CD4-positive, alpha-beta T cell (primary cell): ENCODE measurements at regions not wholly inside any gene's neighbourhood (a gene's known extent, or its start where the extent isn't known, plus 50 kb on each side); places are given as distances from the start of the nearest gene placed in this dataset.

Experiments used
- ATAC-seq: fragments of 200-7000 bp; cut with Tn5 transposase; one replicate; pipeline ENCODE4 v1.10.0; 2022; ENCODE audit warnings: mild to moderate bottlenecking; ENCODE audit not compliant: poor library complexity
- CTCF ChIA-PET: fragments of 350-600 bp; sonication (Branson Sonifier 250); formaldehyde crosslinking; loops from one replicate; lab custom pipeline; 2021; ENCODE audit warnings: antibody characterized with exemption, inconsistent platforms; lab: Charles Lee
- POLR2A ChIA-PET: fragments of 350-600 bp; sonication (Branson Sonifier 250); formaldehyde crosslinking; loops from one replicate; lab custom pipeline; 2021; ENCODE audit warnings: antibody characterized with exemption, inconsistent platforms; lab: Charles Lee
- DNase-seq, 14 experiments: peaks; one replicate each; pipeline ENCODE4 v3.0.0-alpha.2; 2013 to 2020; ENCODE audit warnings: mixed read lengths in 2 of 14
- H3K27ac ChIP-seq, 2 donors: one replicate each; pipeline versions ENCODE4 v1.5.1 to v1.7.0; 2013; ENCODE audit warnings: low read length in 2 of 2, low read depth in 1 of 2, mild to moderate bottlenecking in 1 of 2
- H3K27me3 ChIP-seq, 2 experiments: 1 replicate in 1 of 2; 2 replicates in 1 of 2; pipeline versions ENCODE4 v1.6.1 to v1.7.0; 2013; ENCODE audit warnings: low read length in 2 of 2, control low read depth in 1 of 2, mild to moderate bottlenecking in 1 of 2, moderate library complexity in 1 of 2; ENCODE audit not compliant: insufficient read depth in 2 of 2, control insufficient read depth in 1 of 2
- H3K36me3 ChIP-seq: one replicate; pipeline ENCODE4 v1.6.1; 2013; ENCODE audit warnings: low read length, control low read depth; ENCODE audit not compliant: insufficient read depth
- H3K4me1 ChIP-seq: one replicate; pipeline ENCODE4 v1.6.1; 2013; ENCODE audit warnings: low read length, control low read depth; ENCODE audit not compliant: insufficient read depth
- H3K4me3 ChIP-seq: one replicate; pipeline ENCODE4 v1.5.1; 2013; ENCODE audit warnings: mild to moderate bottlenecking, low read length, moderate library complexity
- H3K9me3 ChIP-seq, 2 experiments: 1 replicate in 1 of 2; 2 replicates in 1 of 2; pipeline versions ENCODE4 v1.6.1 to v1.7.0; 2013; ENCODE audit warnings: low read length in 2 of 2, mild to moderate bottlenecking in 2 of 2, control low read depth in 1 of 2, moderate library complexity in 1 of 2; ENCODE audit not compliant: control insufficient read depth in 1 of 2, insufficient read depth in 1 of 2
- H3K27ac Mint-ChIP-seq: one replicate; pipeline ENCODE4 v1.8.0; 2020; ENCODE audit warnings: mixed read lengths
- H3K27me3 Mint-ChIP-seq: one replicate; pipeline ENCODE4 v1.8.0; 2021; ENCODE audit warnings: mixed read lengths
- H3K36me3 Mint-ChIP-seq: one replicate; pipeline ENCODE4 v1.8.0; 2021; ENCODE audit warnings: low read depth, mixed read lengths
- H3K4me1 Mint-ChIP-seq: one replicate; pipeline ENCODE4 v1.8.0; 2021; ENCODE audit warnings: low read depth, mixed read lengths
- H3K4me3 Mint-ChIP-seq: one replicate; pipeline ENCODE4 v1.8.0; 2020; ENCODE audit warnings: mild to moderate bottlenecking, mixed read lengths
- H3K9me3 Mint-ChIP-seq: one replicate; pipeline ENCODE4 v1.8.0; 2020; ENCODE audit warnings: mixed read lengths
- intact Hi-C, 2 experiments: fragments of 100-400 bp; cut with DNase I in 1 of 2; cut with micrococcal nuclease in 1 of 2; formaldehyde crosslinking; loops; one replicate each; pipeline versions ENCODE4 v1.15.1 to v1.9.0; 2023 to 2025; cut with DNase I, micrococcal nuclease
- TF ChIP-seq, protein P1 (sequence below): fragments of 200-600 bp; IDR thresholded peaks from one replicate; pipeline ENCODE4 v1.8.0; 2022; ENCODE audit warnings: antibody characterized with exemption, mild to moderate bottlenecking

DNA sequence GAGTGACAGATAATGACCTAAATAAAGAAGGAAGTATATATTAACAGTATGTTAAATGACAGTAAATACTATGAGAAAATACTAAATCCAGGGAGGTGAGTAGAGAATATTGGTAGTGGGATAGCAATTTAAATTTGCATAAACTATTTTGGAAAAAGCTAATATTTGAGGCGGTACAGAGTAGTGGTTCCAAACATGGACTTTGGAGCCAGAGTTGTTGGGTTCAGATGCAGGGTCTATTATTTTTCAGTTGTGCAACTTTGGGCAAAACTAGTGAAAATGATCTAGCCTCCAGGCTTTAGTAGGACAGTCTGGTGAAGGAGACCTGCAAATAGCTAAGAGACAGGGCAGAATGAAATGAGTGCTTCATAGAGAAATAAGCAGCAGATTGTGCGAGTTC is 84.8 kb upstream of the SOX3 start:
- Mint-ChIP-seq H3K9me3 (no peaks in the 10 kb centered on the region), H3K4me3 (no peak overlapping the region), H3K36me3 (no peaks in the 10 kb centered on the region), H3K27me3 (no peaks in the 10 kb centered on the region), H3K4me1 (no peaks in the 10 kb centered on the region), H3K27ac (no peak overlapping the region)
- Histone ChIP-seq H3K4me3 (no peak overlapping the region), H3K9me3 (no peaks in the 10 kb centered on the region), H3K27me3 (no peaks in the 10 kb centered on the region), H3K36me3 (no peaks in the 10 kb centered on the region), H3K27ac (no peak overlapping the region), H3K4me1 (no peaks in the 10 kb centered on the region)
- intact Hi-C loops = no loop called here
- ChIA-PET CTCF (no interaction called here), POLR2A (no interaction called here)
- TF ChIP-seq, protein P1, sequence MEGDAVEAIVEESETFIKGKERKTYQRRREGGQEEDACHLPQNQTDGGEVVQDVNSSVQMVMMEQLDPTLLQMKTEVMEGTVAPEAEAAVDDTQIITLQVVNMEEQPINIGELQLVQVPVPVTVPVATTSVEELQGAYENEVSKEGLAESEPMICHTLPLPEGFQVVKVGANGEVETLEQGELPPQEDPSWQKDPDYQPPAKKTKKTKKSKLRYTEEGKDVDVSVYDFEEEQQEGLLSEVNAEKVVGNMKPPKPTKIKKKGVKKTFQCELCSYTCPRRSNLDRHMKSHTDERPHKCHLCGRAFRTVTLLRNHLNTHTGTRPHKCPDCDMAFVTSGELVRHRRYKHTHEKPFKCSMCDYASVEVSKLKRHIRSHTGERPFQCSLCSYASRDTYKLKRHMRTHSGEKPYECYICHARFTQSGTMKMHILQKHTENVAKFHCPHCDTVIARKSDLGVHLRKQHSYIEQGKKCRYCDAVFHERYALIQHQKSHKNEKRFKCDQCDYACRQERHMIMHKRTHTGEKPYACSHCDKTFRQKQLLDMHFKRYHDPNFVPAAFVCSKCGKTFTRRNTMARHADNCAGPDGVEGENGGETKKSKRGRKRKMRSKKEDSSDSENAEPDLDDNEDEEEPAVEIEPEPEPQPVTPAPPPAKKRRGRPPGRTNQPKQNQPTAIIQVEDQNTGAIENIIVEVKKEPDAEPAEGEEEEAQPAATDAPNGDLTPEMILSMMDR = no peak
- no peak for DNase-seq
- no peak for ATAC-seq

DNA sequence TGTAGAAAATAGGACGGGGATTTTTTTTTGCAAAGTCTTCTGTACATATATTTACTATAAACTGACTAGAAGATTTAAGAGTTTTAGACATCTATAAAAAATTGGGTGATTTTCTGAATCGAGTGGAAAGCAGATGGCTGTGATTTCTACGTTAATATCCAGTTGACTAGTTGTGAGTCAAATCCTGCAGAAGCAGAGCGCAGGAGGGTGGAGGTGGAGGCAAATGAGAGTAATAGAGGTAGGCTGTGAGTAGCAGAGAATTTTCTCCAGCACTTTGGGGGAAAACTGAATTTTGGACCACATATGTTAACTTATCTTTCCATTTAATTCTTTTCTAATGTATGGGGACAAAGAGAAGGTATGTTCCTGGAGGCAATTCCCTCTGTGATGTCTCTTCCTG is 82.1 kb upstream of the SOX3 start:
- no peak overlapping the region for H3K27ac ChIP-seq
- POLR2A ChIA-PET = no interaction called here
- intact Hi-C loops = no loop called here
- CTCF ChIA-PET = no interaction called here
- no peaks in the 10 kb centered on the region for H3K9me3 Mint-ChIP-seq
- H3K27ac Mint-ChIP-seq = no peak overlapping the region
- no peaks in the 10 kb centered on the region for H3K36me3 ChIP-seq
- H3K4me3 Mint-ChIP-seq = no peak overlapping the region
- TF ChIP-seq, protein P1 = no peak
- H3K4me1 ChIP-seq = no peaks in the 10 kb centered on the region
- DNase-seq = no peak
- ATAC-seq = no peak
- no peaks in the 10 kb centered on the region for H3K27me3 Mint-ChIP-seq
- H3K36me3 Mint-ChIP-seq = no peaks in the 10 kb centered on the region
- no peaks in the 10 kb centered on the region for H3K4me1 Mint-ChIP-seq
- no peaks in the 10 kb centered on the region for H3K9me3 ChIP-seq
- no peak overlapping the region for H3K4me3 ChIP-seq
- H3K27me3 ChIP-seq = no peaks in the 10 kb centered on the region

DNA sequence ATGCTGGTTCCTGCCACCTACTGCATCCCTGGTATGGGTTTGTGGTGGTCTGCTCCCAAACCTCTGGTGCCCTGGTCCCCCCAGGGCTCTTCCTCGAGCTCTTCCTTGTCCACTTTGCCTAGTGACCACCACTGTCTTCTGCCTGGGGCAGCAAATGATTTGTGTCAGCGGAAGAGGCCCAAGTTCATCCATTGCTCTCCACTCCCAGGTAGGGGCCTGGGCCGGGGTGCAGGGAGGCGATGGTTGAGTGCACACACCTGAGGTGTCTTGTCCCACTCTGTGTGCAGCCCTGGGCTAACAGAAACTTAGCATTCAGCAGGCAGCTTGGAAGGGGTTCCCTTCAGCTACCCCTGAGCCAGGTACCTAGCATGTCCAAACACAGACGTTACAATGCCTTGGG is 75.6 kb upstream of the SOX3 start:
- no peak for DNase-seq
- Histone ChIP-seq H3K27me3 (no peaks in the 10 kb centered on the region), H3K27ac (no peak overlapping the region), H3K9me3 (no peaks in the 10 kb centered on the region), H3K4me3 (no peak overlapping the region), H3K4me1 (no peaks in the 10 kb centered on the region), H3K36me3 (no peaks in the 10 kb centered on the region)
- H3K9me3 Mint-ChIP-seq = no peaks in the 10 kb centered on the region
- H3K4me3 Mint-ChIP-seq = no peak overlapping the region
- ATAC-seq = no peak
- no peaks in the 10 kb centered on the region for H3K36me3 Mint-ChIP-seq
- CTCF ChIA-PET = no interaction called here
- TF ChIP-seq, protein P1 = no peak
- POLR2A ChIA-PET = no interaction called here
- no peak overlapping the region for H3K27ac Mint-ChIP-seq
- no peaks in the 10 kb centered on the region for H3K4me1 Mint-ChIP-seq
- H3K27me3 Mint-ChIP-seq = no peaks in the 10 kb centered on the region
- intact Hi-C loops = no loop called here
